Activated CD4-positive, alpha-beta memory T cell treated with anti-CD3 and anti-CD28 coated beads, Interleukin-2, amount 10 ng/mL, durations not matched to agents 7 days and 5 days (primary cell): ENCODE measurements at regions not wholly inside any gene's neighbourhood (a gene's known extent, or its start where the extent isn't known, plus 50 kb on each side); places are given as distances from the start of the nearest gene placed in this dataset.
"Not testable (repeated sequence)": the region's sequence is repeated elsewhere in the genome, so short reads cannot be mapped to it uniquely, and the experiment has no call there.

ENCODE experiments used
- CTCF ChIA-PET: fragments of 350-600 bp; sonication (Branson Sonifier 250); formaldehyde crosslinking; loops from one replicate; lab custom pipeline; 2021; ENCODE audit warnings: antibody characterized with exemption, inconsistent platforms; lab: Charles Lee
- POLR2A ChIA-PET: fragments of 350-600 bp; sonication (Branson Sonifier 250); formaldehyde crosslinking; loops from one replicate; lab custom pipeline; 2021; ENCODE audit warnings: antibody characterized with exemption; lab: Charles Lee
- DNase-seq: peaks from one replicate; pipeline ENCODE4 v3.0.0-alpha.2; 2020
- H3K27ac Mint-ChIP-seq: one replicate; pipeline ENCODE4 v1.8.0; 2021; ENCODE audit warnings: mild to moderate bottlenecking, mixed read lengths
- H3K27me3 Mint-ChIP-seq: one replicate; pipeline ENCODE4 v1.8.0; 2021; ENCODE audit warnings: mixed read lengths
- H3K36me3 Mint-ChIP-seq: one replicate; pipeline ENCODE4 v1.8.0; 2021; ENCODE audit warnings: low read depth, mixed read lengths
- H3K4me1 Mint-ChIP-seq: one replicate; pipeline ENCODE4 v1.8.0; 2021; ENCODE audit warnings: mixed read lengths
- H3K4me3 Mint-ChIP-seq: one replicate; pipeline ENCODE4 v1.8.0; 2021; ENCODE audit warnings: mild to moderate bottlenecking, mixed read lengths
- H3K9me3 Mint-ChIP-seq: one replicate; pipeline ENCODE4 v1.8.0; 2021; ENCODE audit warnings: mixed read lengths

GRCh38 chr4:137896221-137896737, 345.9 kb downstream of the SLC7A11 start:
- H3K27me3 Mint-ChIP-seq = no peaks in the 10 kb centered on the region
- no peak overlapping the region for H3K27ac Mint-ChIP-seq
- H3K4me3 Mint-ChIP-seq = no peak overlapping the region
- H3K4me1 Mint-ChIP-seq = no peaks in the 10 kb centered on the region
- H3K9me3 Mint-ChIP-seq = peaks cover 2% of the 10 kb centered on the region
- POLR2A ChIA-PET = interaction anchor here (0.6 kb wide), 1 partner anchor 186 kb away, joined by 3 read pairs; no protein-coding TSS in a partner anchor
- H3K36me3 Mint-ChIP-seq = no peaks in the 10 kb centered on the region
- DNase-seq = no peak
- CTCF ChIA-PET = no interaction called here

GRCh38 chr4:137895515-137895914, 346.6 kb downstream of the SLC7A11 start:
- H3K27ac Mint-ChIP-seq, H3K36me3 Mint-ChIP-seq, DNase-seq, POLR2A ChIA-PET, H3K27me3 Mint-ChIP-seq, H3K9me3 Mint-ChIP-seq, H3K4me3 Mint-ChIP-seq, CTCF ChIA-PET, H3K4me1 Mint-ChIP-seq: not testable (repeated sequence)

- ChIA-PET CTCF (no interaction called here), POLR2A (no interaction called here)
- DNase-seq = no peak
- H3K36me3 Mint-ChIP-seq = no peaks in the 10 kb centered on the region
- peaks cover 2% of the 10 kb centered on the region for H3K9me3 Mint-ChIP-seq
- H3K27me3 Mint-ChIP-seq = no peaks in the 10 kb centered on the region
- no peak overlapping the region for H3K27ac Mint-ChIP-seq
- no peak overlapping the region for H3K4me3 Mint-ChIP-seq
- no peaks in the 10 kb centered on the region for H3K4me1 Mint-ChIP-seq
These were observed 350.0 kb downstream of the SLC7A11 start for GRCh38 chr4:137892134-137892533.

GRCh38 chr4:137890812-137891211, 351.3 kb downstream of the SLC7A11 start:
- no peak for DNase-seq
- Mint-ChIP-seq H3K9me3 (peaks cover 2% of the 10 kb centered on the region), H3K4me3 (no peak overlapping the region), H3K27ac (no peak overlapping the region), H3K27me3 (no peaks in the 10 kb centered on the region), H3K36me3 (no peaks in the 10 kb centered on the region), H3K4me1 (no peaks in the 10 kb centered on the region)
- ChIA-PET POLR2A (no interaction called here), CTCF (no interaction called here)

- H3K27me3 Mint-ChIP-seq = no peaks in the 10 kb centered on the region
- no peaks in the 10 kb centered on the region for H3K36me3 Mint-ChIP-seq
- no peaks in the 10 kb centered on the region for H3K9me3 Mint-ChIP-seq
- POLR2A ChIA-PET = no interaction called here
- no peak for DNase-seq
- H3K27ac Mint-ChIP-seq = no peak overlapping the region
- no peak overlapping the region for H3K4me3 Mint-ChIP-seq
- no peaks in the 10 kb centered on the region for H3K4me1 Mint-ChIP-seq
- CTCF ChIA-PET = no interaction called here
These were observed 349.3 kb upstream of the PCDH18 start for GRCh38 chr4:137881641-137882040.

GRCh38 chr4:137868067-137868466, 335.8 kb upstream of the PCDH18 start:
- H3K27me3 Mint-ChIP-seq, H3K4me1 Mint-ChIP-seq, DNase-seq, H3K4me3 Mint-ChIP-seq, H3K36me3 Mint-ChIP-seq, H3K9me3 Mint-ChIP-seq, H3K27ac Mint-ChIP-seq, POLR2A ChIA-PET, CTCF ChIA-PET: not testable (repeated sequence)

GRCh38 chr4:137866671-137867070, 334.4 kb upstream of the PCDH18 start:
- no peak for DNase-seq
- Mint-ChIP-seq H3K27me3 (no peaks in the 10 kb centered on the region), H3K4me3 (no peak overlapping the region), H3K36me3 (no peaks in the 10 kb centered on the region), H3K9me3 (no peaks in the 10 kb centered on the region), H3K27ac (no peak overlapping the region), H3K4me1 (no peaks in the 10 kb centered on the region)
- POLR2A ChIA-PET = no interaction called here
- CTCF ChIA-PET = no interaction called here

GRCh38 chr4:137861682-137862081, 329.4 kb upstream of the PCDH18 start:
- DNase-seq = no peak
- Mint-ChIP-seq H3K27ac (no peak overlapping the region), H3K9me3 (no peaks in the 10 kb centered on the region), H3K36me3 (no peaks in the 10 kb centered on the region), H3K4me3 (no peak overlapping the region), H3K27me3 (no peaks in the 10 kb centered on the region), H3K4me1 (no peaks in the 10 kb centered on the region)
- ChIA-PET POLR2A (no interaction called here), CTCF (no interaction called here)

GRCh38 chr4:137853424-137853823, 321.1 kb upstream of the PCDH18 start:
- Mint-ChIP-seq H3K36me3 (no peaks in the 10 kb centered on the region), H3K4me3 (no peak overlapping the region), H3K9me3 (peaks cover 5% of the 10 kb centered on the region), H3K4me1 (no peaks in the 10 kb centered on the region), H3K27ac (no peak overlapping the region), H3K27me3 (no peaks in the 10 kb centered on the region)
- CTCF ChIA-PET = no interaction called here
- DNase-seq = no peak
- POLR2A ChIA-PET = no interaction called here

GRCh38 chr4:137852326-137852725, 320.0 kb upstream of the PCDH18 start:
- H3K36me3 Mint-ChIP-seq = no peaks in the 10 kb centered on the region
- peaks cover 5% of the 10 kb centered on the region for H3K9me3 Mint-ChIP-seq
- H3K27ac Mint-ChIP-seq = no peak overlapping the region
- H3K4me1 Mint-ChIP-seq = no peaks in the 10 kb centered on the region
- POLR2A ChIA-PET = no interaction called here
- H3K4me3 Mint-ChIP-seq = no peak overlapping the region
- no peak for DNase-seq
- CTCF ChIA-PET = no interaction called here
- H3K27me3 Mint-ChIP-seq = no peaks in the 10 kb centered on the region

GRCh38 chr4:137851435-137851834, 319.1 kb upstream of the PCDH18 start:
- ChIA-PET CTCF (no interaction called here), POLR2A (no interaction called here)
- no peaks in the 10 kb centered on the region for H3K36me3 Mint-ChIP-seq
- H3K27me3 Mint-ChIP-seq = no peaks in the 10 kb centered on the region
- peaks cover 5% of the 10 kb centered on the region for H3K9me3 Mint-ChIP-seq
- H3K27ac Mint-ChIP-seq = no peak overlapping the region
- no peak overlapping the region for H3K4me3 Mint-ChIP-seq
- H3K4me1 Mint-ChIP-seq = no peaks in the 10 kb centered on the region
- DNase-seq = no peak

- H3K36me3 Mint-ChIP-seq, CTCF ChIA-PET, H3K27me3 Mint-ChIP-seq, DNase-seq, H3K4me3 Mint-ChIP-seq, H3K4me1 Mint-ChIP-seq, H3K9me3 Mint-ChIP-seq, POLR2A ChIA-PET, H3K27ac Mint-ChIP-seq: not testable (repeated sequence)
These were observed 295.7 kb upstream of the PCDH18 start for GRCh38 chr4:137827945-137828344.

- no peaks in the 10 kb centered on the region for H3K4me1 Mint-ChIP-seq
- no peak overlapping the region for H3K27ac Mint-ChIP-seq
These were observed 293.2 kb upstream of the PCDH18 start for GRCh38 chr4:137825505-137825904.

GRCh38 chr4:137823007-137823406, 290.7 kb upstream of the PCDH18 start:
- H3K4me3 Mint-ChIP-seq = no peak overlapping the region
- H3K27ac Mint-ChIP-seq = no peak overlapping the region

More at GRCh38 chr4:137825505-137825904, 293.2 kb upstream of the PCDH18 start:
- Mint-ChIP-seq H3K27me3 (no peaks in the 10 kb centered on the region), H3K36me3 (no peaks in the 10 kb centered on the region), H3K4me3 (no peak overlapping the region), H3K9me3 (no peaks in the 10 kb centered on the region)
- POLR2A ChIA-PET = no interaction called here
- CTCF ChIA-PET = no interaction called here
- no peak for DNase-seq

More at GRCh38 chr4:137823007-137823406, 290.7 kb upstream of the PCDH18 start:
- H3K4me1 Mint-ChIP-seq = no peaks in the 10 kb centered on the region
- CTCF ChIA-PET = no interaction called here
- POLR2A ChIA-PET = no interaction called here
- DNase-seq = no peak
- H3K36me3 Mint-ChIP-seq = no peaks in the 10 kb centered on the region
- no peaks in the 10 kb centered on the region for H3K27me3 Mint-ChIP-seq
- no peaks in the 10 kb centered on the region for H3K9me3 Mint-ChIP-seq
